ENCODE measurements at regions not wholly inside any gene's neighbourhood (a gene's known extent, or its start where the extent isn't known, plus 50 kb on each side); places are given as distances from the start of the nearest gene placed in this dataset.

DNA sequence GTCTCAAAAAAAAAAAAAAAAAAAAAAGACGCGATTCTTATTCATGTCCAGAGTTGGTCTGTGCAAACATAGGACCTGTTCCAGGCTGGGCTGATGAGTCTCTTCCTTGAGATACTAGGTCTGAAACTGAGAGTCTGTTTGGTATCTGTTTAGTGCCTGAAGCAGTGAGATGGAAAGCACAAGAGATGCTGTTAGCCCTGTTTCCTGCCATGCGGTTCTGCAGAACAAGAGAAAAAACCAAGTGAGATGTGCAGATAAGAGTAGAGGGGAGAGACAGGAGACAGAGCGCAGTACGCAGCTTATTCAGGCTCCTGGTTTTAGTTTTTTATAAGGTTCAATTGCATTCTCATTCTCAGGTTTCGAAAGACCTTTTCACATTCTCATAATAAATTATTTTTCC, 85.8 kb upstream of the PRKCQ start:
- ChIA-PET CTCF (interaction anchor here (0.7 kb wide), 1 partner anchor 575 kb away, joined by 6 read pairs; no protein-coding TSS in a partner anchor), POLR2A (interaction anchor here (0.8 kb wide), 1 partner anchor 490 kb away, joined by 7 read pairs; no protein-coding TSS in a partner anchor)
- TF ChIP-seq ZNF791 (tag by site-specific recombination; IDR thresholded peaks at IDR 0.05) (no peak), ZNF140 (tag by site-specific recombination; IDR thresholded peaks at IDR 0.05) (no peak), ZNF10 (tag by site-specific recombination; IDR thresholded peaks at IDR 0.05) (no peak), ZNF19 (tag by site-specific recombination; IDR thresholded peaks at IDR 0.05; ENCODE audit: low read depth) (no peak), ZNF747 (tag by site-specific recombination; IDR thresholded peaks at IDR 0.05) (no peak), MEIS1 (CRISPR knock-in tag; IDR thresholded peaks at IDR 0.05; ENCODE audit: borderline replicate concordance) (no peak)
- TF ChIP-seq, protein P1, sequence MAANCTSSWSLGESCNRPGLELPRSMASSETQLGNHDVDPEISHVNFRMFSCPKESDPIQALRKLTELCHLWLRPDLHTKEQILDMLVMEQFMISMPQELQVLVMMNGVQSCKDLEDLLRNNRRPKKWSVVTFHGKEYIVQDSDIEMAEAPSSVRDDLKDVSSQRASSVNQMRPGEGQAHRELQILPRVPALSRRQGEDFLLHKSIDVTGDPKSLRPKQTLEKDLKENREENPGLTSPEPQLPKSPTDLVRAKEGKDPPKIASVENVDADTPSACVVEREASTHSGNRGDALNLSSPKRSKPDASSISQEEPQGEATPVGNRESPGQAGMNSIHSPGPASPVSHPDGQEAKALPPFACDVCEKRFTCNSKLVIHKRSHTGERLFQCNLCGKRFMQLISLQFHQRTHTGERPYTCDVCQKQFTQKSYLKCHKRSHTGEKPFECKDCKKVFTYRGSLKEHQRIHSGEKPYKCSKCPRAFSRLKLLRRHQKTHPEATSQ (tag by site-specific recombination; IDR thresholded peaks at IDR 0.05), result no peak
- Histone ChIP-seq H3K27ac (ENCODE audit: extremely low read depth, low read depth, low read length) (no peak overlapping the region), H3K4me3 (ENCODE audit: low read depth, low read length) (no peak overlapping the region), H3K4me1 (ENCODE audit: control insufficient read depth, insufficient read depth, low read length) (no peaks in the 10 kb centered on the region), H3K9me3 (ENCODE audit: control insufficient read depth, insufficient read depth, low read depth, low read length) (no peaks in the 10 kb centered on the region), H3K36me3 (ENCODE audit: control insufficient read depth in 2 of 2, insufficient read depth in 1 of 2, low read length in 2 of 2) (no peaks in the 10 kb centered on the region)

DNA sequence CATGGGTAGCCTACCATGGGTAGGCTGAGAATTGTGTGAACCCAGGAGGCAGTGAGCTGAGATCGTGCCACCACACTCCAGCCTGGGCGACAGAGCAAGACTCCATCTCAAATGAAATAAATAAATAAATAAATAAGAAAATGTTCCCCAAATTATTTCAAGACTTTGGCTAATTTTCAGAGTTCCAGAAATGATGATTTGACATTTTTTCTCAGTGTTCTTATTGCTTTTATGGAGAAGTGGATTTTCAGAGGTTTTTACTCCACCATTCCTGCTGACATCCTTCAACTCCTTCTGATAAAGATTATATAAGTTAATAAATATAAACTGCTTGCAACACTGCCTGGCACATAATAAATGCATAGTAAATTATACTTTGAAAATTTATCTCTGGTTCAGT, 80.4 kb upstream of the PRKCQ start:
- no peak overlapping the region for H3K27ac ChIP-seq (ENCODE audit: extremely low read depth, low read depth, low read length)
- TF ChIP-seq ZNF391 (tag by site-specific recombination; IDR thresholded peaks at IDR 0.05; ENCODE audit: borderline replicate concordance, low read depth), result no peak
- no peak for TF ChIP-seq ZNF629 (tag by site-specific recombination; IDR thresholded peaks at IDR 0.05)
- no peak for TF ChIP-seq ZNF433 (tag by site-specific recombination; IDR thresholded peaks at IDR 0.05; ENCODE audit: low read depth)
- CTCF ChIA-PET, result interaction anchor here (0.6 to 0.7 kb wide), 2 partner anchors 167 to 258 kb away, joined by 3 to 4 read pairs; no protein-coding TSS in a partner anchor
- POLR2A ChIA-PET, result no interaction called here
- no peak overlapping the region for H3K4me3 ChIP-seq (ENCODE audit: low read depth, low read length)
- H3K4me1 ChIP-seq (ENCODE audit: control insufficient read depth, insufficient read depth, low read length), result no peaks in the 10 kb centered on the region
- no peaks in the 10 kb centered on the region for H3K9me3 ChIP-seq (ENCODE audit: control insufficient read depth, insufficient read depth, low read depth, low read length)
- H3K36me3 ChIP-seq (ENCODE audit: control insufficient read depth in 2 of 2, insufficient read depth in 1 of 2, low read length in 2 of 2), result no peaks in the 10 kb centered on the region

DNA sequence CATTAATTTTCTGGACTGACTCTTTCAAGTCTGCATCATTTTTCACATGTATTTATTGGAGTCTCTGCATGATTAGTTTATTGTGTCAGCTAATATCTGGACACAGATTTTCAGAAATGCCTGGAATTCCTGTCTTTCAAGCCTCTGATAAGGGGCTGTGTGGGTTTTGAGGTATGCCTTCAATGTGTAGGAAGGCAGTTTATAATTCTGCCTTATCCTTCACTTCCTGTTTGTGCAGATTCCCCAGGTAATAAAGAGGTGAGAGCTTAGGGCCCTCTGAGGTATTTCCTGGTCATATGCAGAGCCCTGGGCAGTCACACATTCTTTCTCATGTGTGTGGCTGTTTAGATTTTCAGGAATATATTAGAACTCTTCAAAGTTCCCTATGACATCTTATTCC, 79.4 kb upstream of the PRKCQ start:
- Histone ChIP-seq H3K36me3 (ENCODE audit: control insufficient read depth in 2 of 2, insufficient read depth in 1 of 2, low read length in 2 of 2) (no peaks in the 10 kb centered on the region), H3K4me3 (ENCODE audit: low read depth, low read length) (no peak overlapping the region), H3K4me1 (ENCODE audit: control insufficient read depth, insufficient read depth, low read length) (no peaks in the 10 kb centered on the region), H3K9me3 (ENCODE audit: control insufficient read depth, insufficient read depth, low read depth, low read length) (no peaks in the 10 kb centered on the region), H3K27ac (ENCODE audit: extremely low read depth, low read depth, low read length) (no peak overlapping the region)
- ChIA-PET POLR2A (no interaction called here), CTCF (interaction anchor here (1.3 to 1.4 kb wide), 2 partner anchors 10 to 12 kb away, joined by 3 read pairs; no protein-coding TSS in a partner anchor)
- TF ChIP-seq ZFP37 (tag by site-specific recombination; IDR thresholded peaks at IDR 0.05) (no peak), ZNF155 (tag by site-specific recombination; IDR thresholded peaks at IDR 0.05) (no peak), ZBTB20 (tag by site-specific recombination; IDR thresholded peaks at IDR 0.05) (no peak), ZFP69B (tag by site-specific recombination; IDR thresholded peaks at IDR 0.05) (no peak), KLF9 (tag by site-specific recombination; IDR thresholded peaks at IDR 0.05; ENCODE audit: low read depth) (no peak), ZNF585B (tag by site-specific recombination; IDR thresholded peaks at IDR 0.05) (no peak), ZNF311 (tag by site-specific recombination; IDR thresholded peaks at IDR 0.05; ENCODE audit: borderline replicate concordance) (no peak), KLF7 (tag by site-specific recombination; IDR thresholded peaks at IDR 0.05; ENCODE audit: borderline replicate concordance) (no peak), RBAK (tag by site-specific recombination; IDR thresholded peaks at IDR 0.05) (no peak), HOXA7 (CRISPR knock-in tag; IDR thresholded peaks at IDR 0.05; ENCODE audit: borderline replicate concordance) (no peak), HOXC10 (CRISPR knock-in tag; IDR thresholded peaks at IDR 0.05) (no peak), EGR2 (tag by site-specific recombination; IDR thresholded peaks at IDR 0.05; ENCODE audit: low read depth) (no peak)
- TF ChIP-seq, protein P2, sequence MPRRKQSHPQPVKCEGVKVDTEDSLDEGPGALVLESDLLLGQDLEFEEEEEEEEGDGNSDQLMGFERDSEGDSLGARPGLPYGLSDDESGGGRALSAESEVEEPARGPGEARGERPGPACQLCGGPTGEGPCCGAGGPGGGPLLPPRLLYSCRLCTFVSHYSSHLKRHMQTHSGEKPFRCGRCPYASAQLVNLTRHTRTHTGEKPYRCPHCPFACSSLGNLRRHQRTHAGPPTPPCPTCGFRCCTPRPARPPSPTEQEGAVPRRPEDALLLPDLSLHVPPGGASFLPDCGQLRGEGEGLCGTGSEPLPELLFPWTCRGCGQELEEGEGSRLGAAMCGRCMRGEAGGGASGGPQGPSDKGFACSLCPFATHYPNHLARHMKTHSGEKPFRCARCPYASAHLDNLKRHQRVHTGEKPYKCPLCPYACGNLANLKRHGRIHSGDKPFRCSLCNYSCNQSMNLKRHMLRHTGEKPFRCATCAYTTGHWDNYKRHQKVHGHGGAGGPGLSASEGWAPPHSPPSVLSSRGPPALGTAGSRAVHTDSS (tag by site-specific recombination; IDR thresholded peaks at IDR 0.05), result no peak
- TF ChIP-seq, protein P3, sequence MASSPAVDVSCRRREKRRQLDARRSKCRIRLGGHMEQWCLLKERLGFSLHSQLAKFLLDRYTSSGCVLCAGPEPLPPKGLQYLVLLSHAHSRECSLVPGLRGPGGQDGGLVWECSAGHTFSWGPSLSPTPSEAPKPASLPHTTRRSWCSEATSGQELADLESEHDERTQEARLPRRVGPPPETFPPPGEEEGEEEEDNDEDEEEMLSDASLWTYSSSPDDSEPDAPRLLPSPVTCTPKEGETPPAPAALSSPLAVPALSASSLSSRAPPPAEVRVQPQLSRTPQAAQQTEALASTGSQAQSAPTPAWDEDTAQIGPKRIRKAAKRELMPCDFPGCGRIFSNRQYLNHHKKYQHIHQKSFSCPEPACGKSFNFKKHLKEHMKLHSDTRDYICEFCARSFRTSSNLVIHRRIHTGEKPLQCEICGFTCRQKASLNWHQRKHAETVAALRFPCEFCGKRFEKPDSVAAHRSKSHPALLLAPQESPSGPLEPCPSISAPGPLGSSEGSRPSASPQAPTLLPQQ (tag by site-specific recombination; IDR thresholded peaks at IDR 0.05), result no peak
- TF ChIP-seq, protein P1 (tag by site-specific recombination; IDR thresholded peaks at IDR 0.05), result no peak
- TF ChIP-seq, protein P4, sequence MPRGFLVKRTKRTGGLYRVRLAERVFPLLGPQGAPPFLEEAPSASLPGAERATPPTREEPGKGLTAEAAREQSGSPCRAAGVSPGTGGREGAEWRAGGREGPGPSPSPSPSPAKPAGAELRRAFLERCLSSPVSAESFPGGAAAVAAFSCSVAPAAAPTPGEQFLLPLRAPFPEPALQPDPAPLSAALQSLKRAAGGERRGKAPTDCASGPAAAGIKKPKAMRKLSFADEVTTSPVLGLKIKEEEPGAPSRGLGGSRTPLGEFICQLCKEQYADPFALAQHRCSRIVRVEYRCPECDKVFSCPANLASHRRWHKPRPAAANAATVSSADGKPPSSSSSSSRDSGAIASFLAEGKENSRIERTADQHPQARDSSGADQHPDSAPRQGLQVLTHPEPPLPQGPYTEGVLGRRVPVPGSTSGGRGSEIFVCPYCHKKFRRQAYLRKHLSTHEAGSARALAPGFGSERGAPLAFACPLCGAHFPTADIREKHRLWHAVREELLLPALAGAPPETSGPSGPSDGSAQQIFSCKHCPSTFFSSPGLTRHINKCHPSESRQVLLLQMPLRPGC (tag by site-specific recombination; IDR thresholded peaks at IDR 0.05), result no peak

Data from HEK293 (cell line).